Dendritic cell treated with granulocyte-macrophage colony-stimulating factor and Interleukin-4, amounts not matched to agents 40 ng/mL and 50 ng/mL, for 4 days (primary cell): ENCODE measurements at regions not wholly inside any gene's neighbourhood (a gene's known extent, or its start where the extent isn't known, plus 50 kb on each side); places are given as distances from the start of the nearest gene placed in this dataset.
"Not testable (repeated sequence)": the region's sequence is repeated elsewhere in the genome, so short reads cannot be mapped to it uniquely, and the experiment has no call there.

Source experiments
- H3K27ac Mint-ChIP-seq: one replicate; pipeline ENCODE4 v1.8.0; 2022; ENCODE audit warnings: mild to moderate bottlenecking, mixed read lengths
- H3K27me3 Mint-ChIP-seq: one replicate; pipeline ENCODE4 v1.8.0; 2022; ENCODE audit warnings: mild to moderate bottlenecking, mixed read lengths
- H3K36me3 Mint-ChIP-seq: one replicate; pipeline ENCODE4 v1.8.0; 2022; ENCODE audit warnings: low read depth, mixed read lengths
- H3K4me1 Mint-ChIP-seq: one replicate; pipeline ENCODE4 v1.8.0; 2022; ENCODE audit warnings: low read depth, mixed read lengths
- H3K4me3 Mint-ChIP-seq: one replicate; pipeline ENCODE4 v1.8.0; 2022; ENCODE audit warnings: mild to moderate bottlenecking, moderate library complexity, mixed read lengths
- H3K9me3 Mint-ChIP-seq: one replicate; pipeline ENCODE4 v1.8.0; 2022; ENCODE audit warnings: mixed read lengths
- intact Hi-C: fragments of 100-400 bp; cut with micrococcal nuclease; formaldehyde crosslinking; loops from one replicate; pipeline ENCODE4 v1.15.0; 2022

DNA sequence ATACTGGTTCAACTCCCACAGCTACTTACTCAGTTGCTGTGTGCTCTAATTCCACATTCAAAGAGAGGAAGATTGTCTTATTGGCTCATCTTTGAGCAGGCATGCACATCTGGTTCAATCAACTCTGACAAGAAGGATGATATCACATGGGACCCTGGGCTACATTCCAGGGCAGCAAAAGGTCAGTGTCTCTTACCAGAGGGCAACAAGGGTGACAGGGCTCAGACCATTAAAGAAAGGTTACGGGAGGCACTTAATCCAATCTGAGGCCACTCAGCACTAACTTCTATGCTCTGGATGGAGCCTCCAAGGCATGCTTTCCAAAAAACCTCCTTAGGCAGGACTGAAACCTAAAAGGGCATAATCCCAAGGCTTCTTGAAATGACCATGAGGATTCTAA lies 549.4 kb upstream of the API5 start:
- intact Hi-C loops: no loop called here
- H3K4me3 Mint-ChIP-seq: no peak overlapping the region
- H3K27me3 Mint-ChIP-seq: no peaks in the 10 kb centered on the region
- H3K9me3 Mint-ChIP-seq: no peaks in the 10 kb centered on the region
- H3K27ac Mint-ChIP-seq: no peak overlapping the region
- no peaks in the 10 kb centered on the region for H3K4me1 Mint-ChIP-seq
- H3K36me3 Mint-ChIP-seq: no peaks in the 10 kb centered on the region

DNA sequence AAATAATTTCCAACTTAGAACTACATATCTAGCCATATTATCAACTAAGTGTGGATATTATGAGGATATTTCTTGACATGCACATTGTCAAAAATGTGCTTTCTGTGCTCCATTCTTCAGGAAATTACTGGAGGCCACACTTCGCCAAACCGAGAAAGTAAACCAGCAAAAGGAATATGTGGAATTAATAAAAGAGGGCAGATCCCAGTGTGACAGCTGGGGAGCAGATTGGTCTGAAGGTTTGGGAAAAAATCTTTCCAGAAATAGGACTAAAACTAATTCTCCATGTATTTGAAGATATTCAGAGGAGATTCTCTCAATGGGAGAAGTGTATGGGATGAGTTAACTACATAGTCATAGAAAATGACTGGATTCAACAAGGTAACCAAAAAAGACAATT lies 546.9 kb upstream of the API5 start:
- Mint-ChIP-seq H3K9me3 (no peaks in the 10 kb centered on the region), H3K27ac (no peak overlapping the region), H3K4me3 (no peak overlapping the region), H3K4me1 (no peaks in the 10 kb centered on the region), H3K36me3 (no peaks in the 10 kb centered on the region), H3K27me3 (no peaks in the 10 kb centered on the region)
- intact Hi-C loops: no loop called here

DNA sequence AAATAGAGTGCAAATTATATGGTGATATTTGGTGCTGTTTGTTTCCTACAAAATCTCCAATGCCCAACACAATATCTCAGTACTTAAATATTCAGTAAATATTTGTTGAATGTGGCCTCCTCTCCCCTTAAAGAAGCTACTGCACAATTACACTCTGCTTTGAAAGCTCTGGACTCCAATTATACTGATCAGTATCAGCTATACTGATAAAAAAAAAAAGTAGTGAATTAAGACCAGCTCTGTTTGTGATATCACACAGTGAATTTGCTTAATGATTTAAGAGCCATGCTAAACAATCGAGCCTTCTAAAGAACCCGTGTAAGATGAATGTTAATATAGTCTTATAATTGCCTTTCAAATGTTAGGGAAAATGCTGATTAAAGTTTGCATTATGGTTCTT lies 543.2 kb upstream of the API5 start:
- H3K27ac Mint-ChIP-seq: no peak overlapping the region
- H3K27me3 Mint-ChIP-seq: no peaks in the 10 kb centered on the region
- H3K36me3 Mint-ChIP-seq: no peaks in the 10 kb centered on the region
- intact Hi-C loops: no loop called here
- H3K4me3 Mint-ChIP-seq: no peak overlapping the region
- no peaks in the 10 kb centered on the region for H3K9me3 Mint-ChIP-seq
- H3K4me1 Mint-ChIP-seq: no peaks in the 10 kb centered on the region

DNA sequence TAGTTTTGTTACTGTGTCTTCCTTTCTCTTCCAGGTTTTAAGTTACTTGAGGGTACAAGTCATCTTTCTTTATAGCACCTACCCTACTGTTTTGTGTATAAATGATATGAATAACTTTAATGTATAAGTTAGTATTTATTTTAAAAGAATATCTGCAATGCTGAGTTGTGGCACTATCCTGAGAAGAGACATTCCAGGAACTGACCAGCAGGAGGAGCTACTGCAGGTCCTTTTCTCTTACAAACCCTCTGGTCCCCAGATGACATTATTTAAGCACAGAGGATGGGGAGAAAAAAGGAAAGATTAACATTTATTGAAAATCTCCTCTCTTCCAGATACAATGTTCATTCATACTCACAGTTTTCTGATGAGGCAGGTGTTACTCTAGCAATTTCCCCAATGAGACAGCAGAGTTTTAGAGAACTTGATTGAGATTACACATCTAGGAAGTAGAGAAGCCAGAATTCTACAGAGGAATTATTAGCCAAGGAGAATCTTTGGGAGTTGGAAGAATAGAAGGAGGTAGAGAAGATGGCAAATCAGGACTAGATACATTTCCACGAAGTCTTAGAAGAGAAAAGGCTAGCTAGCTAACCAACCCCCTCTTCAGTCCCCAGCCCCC lies 541.2 kb upstream of the API5 start:
- no peaks in the 10 kb centered on the region for H3K4me1 Mint-ChIP-seq
- intact Hi-C loops: no loop called here
- H3K36me3 Mint-ChIP-seq: no peaks in the 10 kb centered on the region
- no peak overlapping the region for H3K27ac Mint-ChIP-seq
- H3K9me3 Mint-ChIP-seq: no peaks in the 10 kb centered on the region
- no peak overlapping the region for H3K4me3 Mint-ChIP-seq
- no peaks in the 10 kb centered on the region for H3K27me3 Mint-ChIP-seq

DNA sequence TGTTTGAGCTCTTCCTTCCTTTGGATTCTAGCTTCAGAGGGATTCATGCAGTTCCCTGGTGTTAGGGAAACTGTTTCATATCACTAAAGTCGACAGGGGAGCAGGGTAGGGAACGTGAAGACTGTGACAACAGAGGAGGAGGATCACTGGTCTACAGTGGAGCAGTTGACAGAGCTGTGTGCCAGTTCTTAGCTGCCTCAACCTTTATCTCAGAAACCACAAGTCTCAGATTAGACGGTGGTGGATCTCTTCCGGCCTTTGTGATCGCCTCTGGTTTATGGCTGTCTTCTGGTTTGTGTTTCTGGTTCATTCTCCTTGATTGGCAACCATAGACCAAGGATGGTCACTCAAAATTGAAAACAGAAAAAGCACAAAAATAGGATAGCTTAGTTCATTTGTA lies 538.9 kb upstream of the API5 start:
- Mint-ChIP-seq H3K4me3 (no peak overlapping the region), H3K9me3 (no peaks in the 10 kb centered on the region), H3K27ac (no peak overlapping the region), H3K27me3 (no peaks in the 10 kb centered on the region), H3K36me3 (no peaks in the 10 kb centered on the region), H3K4me1 (no peaks in the 10 kb centered on the region)
- intact Hi-C loops: no loop called here

DNA sequence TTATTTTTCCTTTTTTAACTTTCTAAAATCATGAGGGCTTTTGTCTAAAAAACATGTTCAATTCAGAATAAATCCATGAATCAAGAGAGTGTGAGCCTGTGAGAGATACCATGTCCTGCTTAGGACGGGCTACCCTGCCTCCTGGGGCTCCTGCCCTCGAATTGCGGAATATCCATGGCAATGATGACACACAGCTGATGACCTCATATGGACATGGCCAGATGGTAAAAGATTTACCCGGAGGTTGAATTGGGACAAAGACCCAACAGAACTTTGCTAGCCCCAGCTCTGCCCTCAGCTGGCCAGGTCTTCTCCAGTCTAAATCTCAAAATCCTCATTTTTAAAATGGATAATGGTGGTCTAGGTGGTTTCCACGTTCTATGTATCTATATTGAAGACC lies 538.1 kb upstream of the API5 start:
- no peaks in the 10 kb centered on the region for H3K4me1 Mint-ChIP-seq
- H3K4me3 Mint-ChIP-seq: no peak overlapping the region
- intact Hi-C loops: no loop called here
- H3K36me3 Mint-ChIP-seq: no peaks in the 10 kb centered on the region
- no peaks in the 10 kb centered on the region for H3K27me3 Mint-ChIP-seq
- H3K9me3 Mint-ChIP-seq: no peaks in the 10 kb centered on the region
- H3K27ac Mint-ChIP-seq: no peak overlapping the region

DNA sequence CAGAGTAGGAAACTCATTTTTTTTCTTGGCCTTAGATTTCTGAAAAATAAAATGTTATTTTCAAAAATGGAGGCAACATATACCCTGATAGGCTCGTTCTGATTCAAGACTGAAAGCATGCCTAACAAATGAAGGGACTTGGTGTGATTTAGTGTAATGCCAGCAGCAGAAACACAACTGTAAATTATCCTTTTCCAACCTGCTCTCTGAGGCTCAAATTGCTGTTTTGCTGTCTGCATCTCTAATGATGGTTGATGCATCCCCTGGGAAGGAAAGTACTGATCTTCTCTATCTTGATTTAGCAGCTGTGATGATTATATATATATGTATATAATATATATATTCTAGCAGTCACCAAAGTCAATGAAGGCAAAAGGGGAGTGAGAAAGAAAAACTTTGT lies 537.2 kb upstream of the API5 start:
- no peak overlapping the region for H3K27ac Mint-ChIP-seq
- H3K27me3 Mint-ChIP-seq: no peaks in the 10 kb centered on the region
- H3K9me3 Mint-ChIP-seq: no peaks in the 10 kb centered on the region
- no peaks in the 10 kb centered on the region for H3K4me1 Mint-ChIP-seq
- intact Hi-C loops: no loop called here
- no peaks in the 10 kb centered on the region for H3K36me3 Mint-ChIP-seq
- H3K4me3 Mint-ChIP-seq: no peak overlapping the region

DNA sequence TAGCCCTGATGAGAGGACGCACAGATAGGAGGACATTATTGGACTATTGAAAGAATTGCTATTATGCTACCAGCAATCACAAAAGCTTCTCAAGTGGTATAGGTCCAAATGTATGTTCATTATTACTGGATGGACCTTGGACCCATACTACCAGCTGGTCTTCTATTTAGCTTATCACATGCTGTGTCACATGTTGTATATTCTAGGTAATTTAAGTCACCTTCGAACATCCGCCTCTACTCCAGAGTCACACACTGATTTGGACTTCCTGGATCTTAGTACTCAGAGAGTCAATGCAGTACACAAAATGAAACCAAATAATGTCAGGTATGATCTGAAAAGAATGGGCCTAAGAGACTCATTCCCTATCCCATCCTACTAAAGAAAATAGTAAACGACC lies 534.0 kb upstream of the API5 start:
- Mint-ChIP-seq H3K27me3 (no peaks in the 10 kb centered on the region), H3K36me3 (no peaks in the 10 kb centered on the region), H3K27ac (no peak overlapping the region), H3K4me3 (no peak overlapping the region), H3K9me3 (no peaks in the 10 kb centered on the region), H3K4me1 (no peaks in the 10 kb centered on the region)
- intact Hi-C loops: no loop called here

DNA sequence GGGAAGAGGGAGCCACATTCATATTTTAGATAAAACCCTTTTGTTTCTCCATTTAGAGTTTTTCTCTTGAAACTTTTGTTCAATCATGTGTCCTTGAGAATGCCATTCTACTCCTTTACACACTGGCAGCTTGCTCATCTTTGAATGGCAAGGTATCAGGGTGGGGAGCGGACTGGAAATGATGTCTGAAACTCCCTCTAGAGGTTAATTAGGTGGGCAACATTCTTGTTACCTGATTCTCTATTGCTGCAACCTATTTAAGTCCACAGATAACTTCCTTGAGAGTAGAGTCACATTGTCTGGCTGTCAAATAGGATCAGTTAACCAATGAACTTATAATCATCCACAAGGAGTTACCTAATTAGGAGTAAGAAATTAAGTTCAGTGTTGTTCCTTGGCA lies 533.6 kb upstream of the API5 start:
- no peaks in the 10 kb centered on the region for H3K9me3 Mint-ChIP-seq
- intact Hi-C loops: no loop called here
- H3K4me1 Mint-ChIP-seq: no peaks in the 10 kb centered on the region

DNA sequence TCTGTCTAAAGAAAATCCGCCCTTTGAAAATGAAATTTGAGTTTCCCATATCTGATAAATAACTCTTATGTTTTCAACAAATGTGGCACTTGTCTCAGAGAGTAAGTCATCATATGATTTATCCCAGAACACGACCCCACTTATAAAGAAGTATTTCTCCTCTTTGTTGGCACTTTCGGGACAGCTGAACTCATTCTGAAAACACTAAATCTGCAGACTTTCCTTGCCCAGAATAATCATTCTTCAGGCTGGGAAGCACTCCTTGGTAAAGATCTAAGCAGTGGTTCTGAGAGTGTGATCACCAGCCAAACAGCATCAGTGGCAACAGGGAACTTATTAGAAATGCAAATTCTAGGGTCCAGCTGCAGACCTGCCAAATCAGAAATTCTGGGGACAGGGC lies 532.2 kb upstream of the API5 start:
- no peaks in the 10 kb centered on the region for H3K36me3 Mint-ChIP-seq
- H3K4me3 Mint-ChIP-seq: no peak overlapping the region
- intact Hi-C loops: no loop called here
- no peaks in the 10 kb centered on the region for H3K9me3 Mint-ChIP-seq
- H3K4me1 Mint-ChIP-seq: no peaks in the 10 kb centered on the region
- no peak overlapping the region for H3K27ac Mint-ChIP-seq
- H3K27me3 Mint-ChIP-seq: no peaks in the 10 kb centered on the region

More for the DNA sequence above, 533.6 kb upstream of the API5 start:
- H3K4me3 Mint-ChIP-seq: no peak overlapping the region
- no peaks in the 10 kb centered on the region for H3K27me3 Mint-ChIP-seq
- H3K27ac Mint-ChIP-seq: no peak overlapping the region
- H3K36me3 Mint-ChIP-seq: no peaks in the 10 kb centered on the region

DNA sequence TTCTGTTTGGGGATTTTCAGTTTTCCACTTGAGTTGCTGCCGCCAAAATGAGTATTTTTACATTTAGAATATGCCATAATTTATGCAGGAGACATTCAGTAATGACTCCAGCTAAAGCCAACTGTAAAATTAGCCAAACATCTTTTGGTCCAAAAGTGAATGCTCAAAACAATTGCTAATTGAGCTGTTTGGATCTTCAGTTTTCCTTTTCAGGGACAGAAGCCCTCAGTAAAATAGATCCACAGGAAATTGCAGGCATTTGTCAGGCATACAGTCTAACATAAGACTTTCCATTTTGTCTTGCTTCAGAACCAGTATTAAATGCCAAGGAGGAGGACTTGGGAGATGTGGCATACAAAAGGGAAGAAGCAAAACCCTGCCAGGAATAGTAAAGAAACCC lies 524.8 kb upstream of the API5 start:
- no peak overlapping the region for H3K27ac Mint-ChIP-seq

DNA sequence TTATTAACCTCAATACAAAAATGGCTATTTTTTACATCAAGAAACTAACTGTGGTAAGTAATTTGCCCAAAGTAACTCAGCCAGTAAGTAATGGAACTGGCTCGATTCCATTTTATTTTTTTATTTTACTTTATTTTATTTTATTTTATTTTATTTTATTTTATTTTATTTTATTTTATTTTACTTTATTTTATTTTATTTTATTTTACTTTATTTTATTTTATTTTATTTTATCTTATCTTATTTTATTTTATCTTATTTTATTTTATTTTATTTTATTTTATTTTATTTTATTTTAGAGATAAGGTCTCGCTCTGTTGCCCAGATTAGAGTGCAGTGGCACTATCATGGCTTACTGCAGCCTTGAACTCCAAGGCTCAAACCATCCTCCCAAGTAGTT lies 516.3 kb upstream of the API5 start:
- H3K36me3 Mint-ChIP-seq, H3K9me3 Mint-ChIP-seq, H3K4me1 Mint-ChIP-seq, intact Hi-C loops, H3K27ac Mint-ChIP-seq, H3K4me3 Mint-ChIP-seq, H3K27me3 Mint-ChIP-seq: not testable (repeated sequence)

More for the DNA sequence above, 524.8 kb upstream of the API5 start:
- intact Hi-C loops: no loop called here
- Mint-ChIP-seq H3K27me3 (no peaks in the 10 kb centered on the region), H3K4me1 (no peaks in the 10 kb centered on the region), H3K36me3 (no peaks in the 10 kb centered on the region), H3K4me3 (no peak overlapping the region), H3K9me3 (peaks cover 15% of the 10 kb centered on the region)

DNA sequence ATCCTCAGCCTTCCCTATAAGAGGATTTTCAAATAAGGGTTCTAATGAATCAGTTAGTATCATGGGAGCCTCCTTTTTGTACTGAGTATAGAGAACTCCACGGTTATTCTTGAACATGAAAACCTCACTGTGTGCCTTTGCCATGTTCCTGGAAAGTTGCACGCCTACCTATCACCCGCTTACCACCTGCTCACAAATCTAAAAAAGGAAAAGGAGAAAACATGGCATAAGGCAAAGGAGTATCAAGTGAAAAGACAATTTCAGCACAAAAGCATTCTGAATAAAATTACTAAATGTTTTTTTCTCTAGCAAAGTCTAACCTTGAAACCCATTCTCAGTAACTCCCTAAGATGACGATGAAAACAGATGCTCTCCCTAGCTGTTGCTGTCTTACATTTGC lies 511.8 kb upstream of the API5 start:
- Mint-ChIP-seq H3K27me3 (no peaks in the 10 kb centered on the region), H3K9me3 (no peaks in the 10 kb centered on the region), H3K27ac (no peak overlapping the region), H3K36me3 (no peaks in the 10 kb centered on the region), H3K4me1 (no peaks in the 10 kb centered on the region), H3K4me3 (no peak overlapping the region)
- intact Hi-C loops: no loop called here

DNA sequence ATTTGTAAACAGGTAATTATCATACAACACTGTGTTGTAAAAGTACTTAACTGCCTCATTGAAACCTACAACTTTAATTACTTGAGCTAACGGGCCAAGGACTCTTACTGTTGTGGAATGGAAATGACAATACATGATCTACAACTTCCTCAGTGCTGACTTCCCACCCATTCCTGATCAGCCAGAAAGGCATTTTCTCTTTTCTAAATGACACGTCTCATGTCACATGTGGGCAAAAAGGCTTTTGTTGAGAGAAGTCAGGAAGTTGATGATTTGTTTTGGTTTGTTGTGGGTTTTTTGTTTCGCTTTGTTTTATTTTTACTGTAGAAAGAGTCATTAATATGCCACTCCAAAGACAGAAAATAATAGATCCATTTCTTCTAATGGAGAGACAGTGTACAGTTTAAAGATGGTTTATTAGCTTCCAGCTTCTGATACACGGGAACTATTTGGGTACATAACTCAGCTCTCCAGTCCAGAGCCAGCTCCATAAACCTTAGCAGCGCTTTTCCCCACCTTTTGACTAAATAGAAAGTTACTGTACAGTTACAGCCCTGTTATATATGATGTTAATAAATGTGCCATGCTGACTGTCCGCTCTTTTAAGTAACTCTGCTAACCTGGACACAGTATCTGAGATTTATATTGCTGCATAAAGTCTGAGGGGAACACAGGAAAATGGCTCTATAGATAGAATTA lies 509.4 kb upstream of the API5 start:
- H3K27ac Mint-ChIP-seq: no peak overlapping the region

DNA sequence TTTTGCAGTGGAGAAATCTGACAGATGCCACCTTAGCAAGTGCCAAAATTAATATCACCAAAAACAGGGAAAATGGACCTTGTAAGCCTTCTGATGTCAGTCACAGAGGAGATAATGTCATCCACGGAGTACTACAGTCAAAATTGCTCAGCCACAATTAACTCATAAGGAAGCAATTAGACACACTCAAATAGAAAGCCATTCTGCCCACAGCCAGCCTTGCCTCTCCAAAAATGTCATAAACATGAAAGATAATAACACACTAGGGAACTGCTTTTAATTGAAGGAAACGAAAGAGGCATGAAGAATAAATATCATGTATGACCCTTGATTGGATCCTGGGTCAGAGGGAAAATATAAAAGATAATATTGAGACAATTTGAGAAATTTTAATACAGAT lies 505.6 kb upstream of the API5 start:
- H3K27me3 Mint-ChIP-seq: no peaks in the 10 kb centered on the region
- no peaks in the 10 kb centered on the region for H3K9me3 Mint-ChIP-seq
- no peak overlapping the region for H3K27ac Mint-ChIP-seq
- intact Hi-C loops: no loop called here
- no peaks in the 10 kb centered on the region for H3K36me3 Mint-ChIP-seq
- H3K4me3 Mint-ChIP-seq: no peak overlapping the region
- no peaks in the 10 kb centered on the region for H3K4me1 Mint-ChIP-seq

More for the DNA sequence above, 509.4 kb upstream of the API5 start:
- Mint-ChIP-seq H3K4me3 (no peak overlapping the region), H3K9me3 (no peaks in the 10 kb centered on the region), H3K36me3 (no peaks in the 10 kb centered on the region), H3K27me3 (no peaks in the 10 kb centered on the region), H3K4me1 (no peaks in the 10 kb centered on the region)
- intact Hi-C loops: no loop called here
